OCI-LY1 (cell line): ENCODE measurements at regions not wholly inside any gene's neighbourhood (a gene's known extent, or its start where the extent isn't known, plus 50 kb on each side); places are given as distances from the start of the nearest gene placed in this dataset.

Experiments
- CTCF ChIP-seq: fragments of 200-600 bp; sonication (generic), shearing (Covaris generic); IDR thresholded peaks from 2 replicates; pipeline ENCODE4 v1.5.1; 2017; ENCODE audit warnings: mild to moderate bottlenecking, antibody characterized with exemption, low read length, moderate library complexity, mixed read lengths
- EZH2 ChIP-seq: fragments of 200-600 bp; sonication (generic), shearing (Covaris generic); IDR thresholded peaks from 2 replicates; pipeline ENCODE4 v1.8.0; 2017; ENCODE audit warnings: borderline replicate concordance, mixed run types, mild to moderate bottlenecking, antibody characterized with exemption, low read length, moderate library complexity, mixed read lengths

GRCh38 chr21:24671901-24672300 is 935.4 kb downstream of the MRPL39 start:
- TF ChIP-seq CTCF = no peak
- no peak for TF ChIP-seq EZH2
